PC-9 (cell line): ENCODE measurements at regions not wholly inside any gene's neighbourhood (a gene's known extent, or its start where the extent isn't known, plus 50 kb on each side); places are given as distances from the start of the nearest gene placed in this dataset.

Experiments
- BruUV-seq: library from RNA; stranded (reverse); fragments of 400-500 nt; replicated peaks from 2 replicates; lab custom pipeline; 2021; lab: Mats Ljungman, UMichigan
- CTCF ChIA-PET: fragments of 300-600 bp; sonication (Branson Sonifier 250); formaldehyde crosslinking; loops from one replicate; lab custom pipeline; 2022; ENCODE audit warnings: antibody characterized with exemption; lab: Charles Lee
- POLR2A ChIA-PET: fragments of 300-600 bp; sonication (Branson Sonifier 250); formaldehyde crosslinking; loops from one replicate; lab custom pipeline; 2022; ENCODE audit warnings: antibody characterized with exemption; ENCODE audit not compliant: unreplicated experiment; lab: Charles Lee
- DNase-seq, 2 experiments: peaks; one replicate each; pipeline versions ENCODE4 v3.0.0 to v3.0.0-alpha.2; 2015 to 2022; ENCODE audit warnings: mixed read lengths in 1 of 2
- H2AFZ ChIP-seq: fragments of 200-600 bp; sonication (generic); 2 replicates; pipeline ENCODE4 v1.8.1; 2017; ENCODE audit warnings: antibody characterized with exemption
- H3F3A ChIP-seq: fragments of 200-600 bp; sonication (generic); 2 replicates; pipeline ENCODE4 v1.8.1; 2017; ENCODE audit warnings: antibody characterized with exemption, mild to moderate bottlenecking, low read depth; ENCODE audit not compliant: insufficient read depth
- H3K27ac ChIP-seq: fragments of 200-600 bp; sonication (generic); 2 replicates; pipeline ENCODE4 v1.6.1; 2016; ENCODE audit warnings: mixed run types
- H3K27me3 ChIP-seq: fragments of 200-600 bp; sonication (generic); 2 replicates; pipeline ENCODE4 v1.6.1; 2016; ENCODE audit warnings: low read depth, mixed run types; ENCODE audit not compliant: insufficient read depth
- H3K36me3 ChIP-seq: fragments of 200-600 bp; sonication (generic); 2 replicates; pipeline ENCODE4 v1.6.1; 2016; ENCODE audit warnings: low read depth, mixed run types
- H3K4me1 ChIP-seq: fragments of 200-600 bp; sonication (generic); replicated peaks from 2 replicates; pipeline ENCODE4 v1.6.1; 2016; ENCODE audit warnings: mixed run types; ENCODE audit not compliant: insufficient read depth
- H3K4me2 ChIP-seq: fragments of 200-600 bp; sonication (generic); 2 replicates; pipeline ENCODE4 v1.6.1; 2017; ENCODE audit warnings: mixed run types
- H3K4me3 ChIP-seq: fragments of 200-600 bp; sonication (generic); 2 replicates; pipeline ENCODE4 v1.6.1; 2016; ENCODE audit warnings: mixed run types
- H3K79me2 ChIP-seq: fragments of 200-600 bp; sonication (generic); 2 replicates; pipeline ENCODE4 v1.6.1; 2017; ENCODE audit warnings: low read depth, mixed run types
- H3K9me2 ChIP-seq: fragments of 200-600 bp; sonication (generic); 2 replicates; pipeline ENCODE4 v1.8.1; 2017; ENCODE audit warnings: mild to moderate bottlenecking; ENCODE audit not compliant: insufficient read depth
- H3K9me3 ChIP-seq: fragments of 200-600 bp; sonication (generic); 2 replicates; pipeline ENCODE4 v1.8.1; 2016; ENCODE audit warnings: low read depth; ENCODE audit not compliant: insufficient read depth
- H4K20me1 ChIP-seq: fragments of 200-600 bp; sonication (generic); 2 replicates; pipeline ENCODE4 v1.8.1; 2017; ENCODE audit not compliant: insufficient read depth
- EZH2 ChIP-seq: fragments of 200-600 bp; sonication (generic); IDR thresholded peaks from 2 replicates; pipeline ENCODE4 v1.8.0; 2017; ENCODE audit warnings: antibody characterized with exemption, low read depth
- intact Hi-C: fragments of 100-400 bp; cut with micrococcal nuclease; formaldehyde crosslinking; loops from one replicate; pipeline ENCODE4 v1.10.0; 2022; ENCODE audit not compliant: unreplicated experiment
- TF ChIP-seq, protein P1 (sequence below): fragments of 200-600 bp; sonication (generic); conservative IDR thresholded peaks from 2 replicates; pipeline ENCODE4 v1.6.1; 2017; ENCODE audit warnings: mixed run types, antibody characterized with exemption, mild to moderate bottlenecking, moderate library complexity

DNA sequence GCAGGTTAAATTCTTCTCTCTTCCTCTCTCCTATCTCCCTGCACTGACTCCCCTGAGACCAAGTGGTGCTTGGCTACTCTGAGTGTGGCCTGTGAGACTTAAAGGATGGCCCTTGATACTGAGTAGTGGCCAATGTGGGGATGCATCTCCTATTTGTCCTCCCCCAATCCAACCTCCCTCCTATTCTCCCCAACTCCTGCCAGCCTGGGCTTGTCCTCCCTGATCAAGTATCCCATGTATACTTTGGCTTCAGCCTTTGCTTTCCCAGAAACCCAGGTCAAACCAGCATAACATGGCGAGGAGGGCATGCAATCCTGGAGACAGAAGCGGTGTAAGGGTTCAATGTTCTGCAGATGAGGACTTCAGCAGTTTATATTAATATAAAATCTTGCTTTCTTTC, 77.9 kb upstream of the GRB10 start:
- no peak overlapping the region for H3K4me3 ChIP-seq
- H3K9me3 ChIP-seq = no peaks in the 10 kb centered on the region
- no TSS peak for BruUV-seq
- intact Hi-C loops = no loop called here
- POLR2A ChIA-PET = no interaction called here
- no peaks in the 10 kb centered on the region for H3K79me2 ChIP-seq
- peaks cover 6% of the 10 kb centered on the region; the same call in 1 of the 2 replicates for H3K27me3 ChIP-seq
- DNase-seq = no peak
- H3K27ac ChIP-seq = no peak overlapping the region
- H3F3A ChIP-seq = no peaks in the 10 kb centered on the region
- no peaks in the 10 kb centered on the region for H4K20me1 ChIP-seq
- H3K36me3 ChIP-seq = no peaks in the 10 kb centered on the region
- no peaks in the 10 kb centered on the region for H3K4me1 ChIP-seq
- no peak overlapping the region for H2AFZ ChIP-seq
- no peak overlapping the region for H3K4me2 ChIP-seq
- no peaks in the 10 kb centered on the region for H3K9me2 ChIP-seq
- CTCF ChIA-PET = no interaction called here
- TF ChIP-seq, protein P1, sequence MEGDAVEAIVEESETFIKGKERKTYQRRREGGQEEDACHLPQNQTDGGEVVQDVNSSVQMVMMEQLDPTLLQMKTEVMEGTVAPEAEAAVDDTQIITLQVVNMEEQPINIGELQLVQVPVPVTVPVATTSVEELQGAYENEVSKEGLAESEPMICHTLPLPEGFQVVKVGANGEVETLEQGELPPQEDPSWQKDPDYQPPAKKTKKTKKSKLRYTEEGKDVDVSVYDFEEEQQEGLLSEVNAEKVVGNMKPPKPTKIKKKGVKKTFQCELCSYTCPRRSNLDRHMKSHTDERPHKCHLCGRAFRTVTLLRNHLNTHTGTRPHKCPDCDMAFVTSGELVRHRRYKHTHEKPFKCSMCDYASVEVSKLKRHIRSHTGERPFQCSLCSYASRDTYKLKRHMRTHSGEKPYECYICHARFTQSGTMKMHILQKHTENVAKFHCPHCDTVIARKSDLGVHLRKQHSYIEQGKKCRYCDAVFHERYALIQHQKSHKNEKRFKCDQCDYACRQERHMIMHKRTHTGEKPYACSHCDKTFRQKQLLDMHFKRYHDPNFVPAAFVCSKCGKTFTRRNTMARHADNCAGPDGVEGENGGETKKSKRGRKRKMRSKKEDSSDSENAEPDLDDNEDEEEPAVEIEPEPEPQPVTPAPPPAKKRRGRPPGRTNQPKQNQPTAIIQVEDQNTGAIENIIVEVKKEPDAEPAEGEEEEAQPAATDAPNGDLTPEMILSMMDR = no peak
- no peak for TF ChIP-seq EZH2

DNA sequence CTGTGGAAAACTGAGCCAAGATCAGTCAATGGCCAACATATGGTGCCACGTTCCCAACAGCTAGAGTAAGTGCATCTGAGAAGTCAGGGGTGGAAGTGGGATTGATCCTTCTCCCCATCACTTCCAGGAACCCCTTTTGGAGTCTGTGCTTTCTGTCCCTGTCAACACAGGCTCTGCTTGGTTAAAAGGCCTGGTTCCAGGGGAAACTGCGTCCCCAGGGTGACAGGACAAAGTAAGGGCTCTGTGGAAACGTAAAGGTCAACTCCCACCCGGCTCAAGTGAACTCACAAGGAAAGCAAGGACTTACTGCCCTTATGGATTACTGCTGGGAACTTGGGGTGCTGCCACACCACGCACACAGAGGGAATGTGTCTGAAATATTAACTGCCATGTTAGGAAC, 77.5 kb upstream of the GRB10 start:
- Histone ChIP-seq H3K4me2 (no peak overlapping the region), H2AFZ (no peak overlapping the region), H3K9me2 (no peaks in the 10 kb centered on the region), H4K20me1 (no peaks in the 10 kb centered on the region), H3K36me3 (no peaks in the 10 kb centered on the region), H3K4me1 (peaks cover 3% of the 10 kb centered on the region; the same call in 1 of the 2 replicates), H3F3A (no peaks in the 10 kb centered on the region), H3K4me3 (no peak overlapping the region), H3K9me3 (no peaks in the 10 kb centered on the region), H3K79me2 (no peaks in the 10 kb centered on the region), H3K27ac (no peak overlapping the region), H3K27me3 (peaks cover 6% of the 10 kb centered on the region; the same call in 1 of the 2 replicates)
- TF ChIP-seq EZH2 = no peak
- TF ChIP-seq, protein P1 = no peak
- no TSS peak for BruUV-seq
- intact Hi-C loops = no loop called here
- CTCF ChIA-PET = no interaction called here
- POLR2A ChIA-PET = no interaction called here
- DNase-seq = no peak

DNA sequence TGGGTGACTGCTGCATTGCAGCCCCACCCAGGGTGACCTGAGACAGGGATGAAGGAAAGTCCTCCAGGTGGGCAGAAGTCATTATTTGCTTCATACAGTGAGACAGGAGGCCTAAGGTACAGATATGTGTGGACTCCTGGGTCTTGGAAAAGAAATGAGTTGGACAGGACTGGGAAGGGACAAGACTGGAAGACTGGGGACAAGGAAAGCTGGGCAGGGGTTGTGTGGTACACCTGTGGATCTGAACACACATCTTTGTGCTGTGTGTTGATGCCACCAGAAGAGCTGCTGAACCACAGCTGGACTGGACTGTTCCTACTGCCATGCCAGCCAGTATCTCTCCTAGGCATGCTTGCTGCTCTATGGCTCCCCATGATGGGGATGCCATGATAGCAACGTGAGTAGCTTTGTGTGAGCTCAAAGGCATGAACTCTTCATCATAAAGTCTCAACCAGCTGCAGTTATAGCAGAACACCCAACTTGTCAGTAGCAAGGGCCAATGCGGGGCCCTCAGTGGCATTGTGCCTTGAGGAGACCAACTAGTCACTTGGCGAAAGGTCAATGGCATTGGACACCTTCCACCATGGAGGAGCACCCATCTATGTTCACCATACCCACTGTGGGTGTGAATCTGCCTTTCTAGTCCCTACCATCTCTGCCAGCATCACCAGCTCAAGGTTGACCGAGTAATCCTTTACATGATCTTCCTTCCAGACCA, 76.0 kb upstream of the GRB10 start:
- Histone ChIP-seq H3F3A (no peaks in the 10 kb centered on the region), H3K27me3 (peaks cover 6% of the 10 kb centered on the region; the same call in 1 of the 2 replicates), H3K4me3 (no peak overlapping the region), H3K36me3 (no peaks in the 10 kb centered on the region), H3K79me2 (no peaks in the 10 kb centered on the region), H4K20me1 (no peaks in the 10 kb centered on the region), H3K4me2 (no peak overlapping the region), H2AFZ (no peak overlapping the region), H3K27ac (no peak overlapping the region), H3K9me3 (no peaks in the 10 kb centered on the region), H3K9me2 (no peaks in the 10 kb centered on the region), H3K4me1 (peaks cover 10% of the 10 kb centered on the region)
- no peak for DNase-seq
- BruUV-seq = no TSS peak
- CTCF ChIA-PET = no interaction called here
- intact Hi-C loops = no loop called here
- TF ChIP-seq EZH2 = no peak
- TF ChIP-seq, protein P1 = no peak
- POLR2A ChIA-PET = no interaction called here
